PC-9 (cell line): ENCODE measurements at regions not wholly inside any gene's neighbourhood (a gene's known extent, or its start where the extent isn't known, plus 50 kb on each side); places are given as distances from the start of the nearest gene placed in this dataset.

ENCODE experiments used
- BruUV-seq: library from RNA; stranded (reverse); fragments of 400-500 nt; replicated peaks from 2 replicates; lab custom pipeline; 2021; lab: Mats Ljungman, UMichigan
- CTCF ChIA-PET: fragments of 300-600 bp; sonication (Branson Sonifier 250); formaldehyde crosslinking; loops from one replicate; lab custom pipeline; 2022; ENCODE audit warnings: antibody characterized with exemption; lab: Charles Lee
- POLR2A ChIA-PET: fragments of 300-600 bp; sonication (Branson Sonifier 250); formaldehyde crosslinking; loops from one replicate; lab custom pipeline; 2022; ENCODE audit warnings: antibody characterized with exemption; ENCODE audit not compliant: unreplicated experiment; lab: Charles Lee
- DNase-seq, 2 experiments: peaks; one replicate each; pipeline versions ENCODE4 v3.0.0 to v3.0.0-alpha.2; 2015 to 2022; ENCODE audit warnings: mixed read lengths in 1 of 2
- H2AFZ ChIP-seq: fragments of 200-600 bp; sonication (generic); 2 replicates; pipeline ENCODE4 v1.8.1; 2017; ENCODE audit warnings: antibody characterized with exemption
- H3F3A ChIP-seq: fragments of 200-600 bp; sonication (generic); 2 replicates; pipeline ENCODE4 v1.8.1; 2017; ENCODE audit warnings: antibody characterized with exemption, mild to moderate bottlenecking, low read depth; ENCODE audit not compliant: insufficient read depth
- H3K27ac ChIP-seq: fragments of 200-600 bp; sonication (generic); 2 replicates; pipeline ENCODE4 v1.6.1; 2016; ENCODE audit warnings: mixed run types
- H3K27me3 ChIP-seq: fragments of 200-600 bp; sonication (generic); 2 replicates; pipeline ENCODE4 v1.6.1; 2016; ENCODE audit warnings: low read depth, mixed run types; ENCODE audit not compliant: insufficient read depth
- H3K36me3 ChIP-seq: fragments of 200-600 bp; sonication (generic); 2 replicates; pipeline ENCODE4 v1.6.1; 2016; ENCODE audit warnings: low read depth, mixed run types
- H3K4me1 ChIP-seq: fragments of 200-600 bp; sonication (generic); replicated peaks from 2 replicates; pipeline ENCODE4 v1.6.1; 2016; ENCODE audit warnings: mixed run types; ENCODE audit not compliant: insufficient read depth
- H3K4me2 ChIP-seq: fragments of 200-600 bp; sonication (generic); 2 replicates; pipeline ENCODE4 v1.6.1; 2017; ENCODE audit warnings: mixed run types
- H3K4me3 ChIP-seq: fragments of 200-600 bp; sonication (generic); 2 replicates; pipeline ENCODE4 v1.6.1; 2016; ENCODE audit warnings: mixed run types
- H3K79me2 ChIP-seq: fragments of 200-600 bp; sonication (generic); 2 replicates; pipeline ENCODE4 v1.6.1; 2017; ENCODE audit warnings: low read depth, mixed run types
- H3K9me2 ChIP-seq: fragments of 200-600 bp; sonication (generic); 2 replicates; pipeline ENCODE4 v1.8.1; 2017; ENCODE audit warnings: mild to moderate bottlenecking; ENCODE audit not compliant: insufficient read depth
- H3K9me3 ChIP-seq: fragments of 200-600 bp; sonication (generic); 2 replicates; pipeline ENCODE4 v1.8.1; 2016; ENCODE audit warnings: low read depth; ENCODE audit not compliant: insufficient read depth
- H4K20me1 ChIP-seq: fragments of 200-600 bp; sonication (generic); 2 replicates; pipeline ENCODE4 v1.8.1; 2017; ENCODE audit not compliant: insufficient read depth
- EZH2 ChIP-seq: fragments of 200-600 bp; sonication (generic); IDR thresholded peaks from 2 replicates; pipeline ENCODE4 v1.8.0; 2017; ENCODE audit warnings: antibody characterized with exemption, low read depth
- intact Hi-C: fragments of 100-400 bp; cut with micrococcal nuclease; formaldehyde crosslinking; loops from one replicate; pipeline ENCODE4 v1.10.0; 2022; ENCODE audit not compliant: unreplicated experiment
- TF ChIP-seq, protein P1 (sequence below): fragments of 200-600 bp; sonication (generic); conservative IDR thresholded peaks from 2 replicates; pipeline ENCODE4 v1.6.1; 2017; ENCODE audit warnings: mixed run types, antibody characterized with exemption, mild to moderate bottlenecking, moderate library complexity

DNA sequence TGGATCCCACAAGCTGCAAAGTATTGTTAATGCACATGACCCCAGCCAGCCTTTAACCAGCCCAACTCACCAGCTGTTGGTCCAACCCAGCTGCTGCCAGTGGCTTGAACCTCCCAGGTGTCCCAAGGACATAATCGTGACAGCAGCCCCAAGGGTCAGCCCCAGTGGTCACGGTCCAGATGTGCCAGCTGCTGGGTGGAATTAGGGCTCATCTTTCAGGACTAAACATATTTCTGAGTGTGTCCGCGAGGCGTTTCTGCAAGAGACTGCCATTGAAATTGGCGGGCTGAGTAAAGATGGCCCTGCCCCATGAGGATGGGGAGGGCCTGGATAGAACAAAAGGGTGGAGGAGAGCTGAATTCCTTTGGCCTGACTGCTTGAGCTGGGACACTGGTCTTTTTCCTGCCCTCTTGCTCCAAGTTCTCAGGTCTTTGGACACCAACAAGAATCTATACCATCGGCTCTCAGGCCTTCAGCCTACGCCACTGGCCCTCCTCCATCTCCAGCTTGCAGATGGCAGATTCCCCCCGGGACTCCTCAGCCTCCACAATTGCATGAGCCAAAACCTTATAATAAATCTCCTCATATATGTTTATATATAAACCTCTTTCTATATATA is 240.2 kb downstream of the MN1 start:
- no peak for TF ChIP-seq EZH2
- TF ChIP-seq, protein P1, sequence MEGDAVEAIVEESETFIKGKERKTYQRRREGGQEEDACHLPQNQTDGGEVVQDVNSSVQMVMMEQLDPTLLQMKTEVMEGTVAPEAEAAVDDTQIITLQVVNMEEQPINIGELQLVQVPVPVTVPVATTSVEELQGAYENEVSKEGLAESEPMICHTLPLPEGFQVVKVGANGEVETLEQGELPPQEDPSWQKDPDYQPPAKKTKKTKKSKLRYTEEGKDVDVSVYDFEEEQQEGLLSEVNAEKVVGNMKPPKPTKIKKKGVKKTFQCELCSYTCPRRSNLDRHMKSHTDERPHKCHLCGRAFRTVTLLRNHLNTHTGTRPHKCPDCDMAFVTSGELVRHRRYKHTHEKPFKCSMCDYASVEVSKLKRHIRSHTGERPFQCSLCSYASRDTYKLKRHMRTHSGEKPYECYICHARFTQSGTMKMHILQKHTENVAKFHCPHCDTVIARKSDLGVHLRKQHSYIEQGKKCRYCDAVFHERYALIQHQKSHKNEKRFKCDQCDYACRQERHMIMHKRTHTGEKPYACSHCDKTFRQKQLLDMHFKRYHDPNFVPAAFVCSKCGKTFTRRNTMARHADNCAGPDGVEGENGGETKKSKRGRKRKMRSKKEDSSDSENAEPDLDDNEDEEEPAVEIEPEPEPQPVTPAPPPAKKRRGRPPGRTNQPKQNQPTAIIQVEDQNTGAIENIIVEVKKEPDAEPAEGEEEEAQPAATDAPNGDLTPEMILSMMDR = no peak
- peak in 1 of 2 experiments; percentile 23 for DNase-seq
- Histone ChIP-seq H3K9me3 (no peaks in the 10 kb centered on the region), H3K27me3 (no peaks in the 10 kb centered on the region; the same call in 1 of the 2 replicates), H4K20me1 (no peaks in the 10 kb centered on the region), H3K4me2 (no peak overlapping the region), H3F3A (no peaks in the 10 kb centered on the region), H3K4me1 (no peaks in the 10 kb centered on the region), H3K4me3 (no peak overlapping the region), H3K79me2 (no peaks in the 10 kb centered on the region), H3K9me2 (no peaks in the 10 kb centered on the region), H2AFZ (no peak overlapping the region), H3K27ac (no peak overlapping the region), H3K36me3 (no peaks in the 10 kb centered on the region)
- ChIA-PET CTCF (no interaction called here), POLR2A (no interaction called here)
- intact Hi-C loops = no loop called here
- no TSS peak for BruUV-seq

DNA sequence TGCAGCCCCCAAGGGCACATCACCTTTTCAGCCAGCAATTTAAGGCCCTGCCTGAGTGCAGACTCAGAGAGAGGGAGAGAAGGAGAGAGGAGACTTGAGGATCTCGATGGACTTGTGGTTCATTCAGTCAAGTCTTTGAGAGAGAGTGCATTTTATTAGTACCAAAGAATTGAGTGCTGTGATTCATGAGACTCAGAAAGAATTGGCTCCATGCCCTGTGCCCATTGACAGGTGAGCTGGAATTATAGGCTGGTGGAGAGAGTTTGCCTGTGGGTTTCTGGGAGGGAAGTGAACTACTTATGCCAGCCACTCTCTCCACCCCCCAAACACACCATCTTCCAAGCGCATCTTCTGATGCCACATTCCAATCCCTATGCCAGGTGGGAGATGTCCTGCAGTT is 236.8 kb downstream of the MN1 start:
- H3K27ac ChIP-seq = no peak overlapping the region
- no peaks in the 10 kb centered on the region for H3K36me3 ChIP-seq
- H3K27me3 ChIP-seq = peaks cover 1% of the 10 kb centered on the region; the same call in 1 of the 2 replicates
- BruUV-seq = no TSS peak
- no peak for DNase-seq
- H4K20me1 ChIP-seq = no peaks in the 10 kb centered on the region
- H3K79me2 ChIP-seq = no peaks in the 10 kb centered on the region
- no peaks in the 10 kb centered on the region for H3K4me1 ChIP-seq
- intact Hi-C loops = no loop called here
- no peaks in the 10 kb centered on the region for H3K9me3 ChIP-seq
- H3F3A ChIP-seq = no peaks in the 10 kb centered on the region
- no peaks in the 10 kb centered on the region for H3K9me2 ChIP-seq
- ChIA-PET CTCF (no interaction called here), POLR2A (no interaction called here)
- H3K4me3 ChIP-seq = no peak overlapping the region
- TF ChIP-seq EZH2 = no peak
- TF ChIP-seq, protein P1 = no peak
- no peak overlapping the region for H3K4me2 ChIP-seq
- no peak overlapping the region for H2AFZ ChIP-seq

DNA sequence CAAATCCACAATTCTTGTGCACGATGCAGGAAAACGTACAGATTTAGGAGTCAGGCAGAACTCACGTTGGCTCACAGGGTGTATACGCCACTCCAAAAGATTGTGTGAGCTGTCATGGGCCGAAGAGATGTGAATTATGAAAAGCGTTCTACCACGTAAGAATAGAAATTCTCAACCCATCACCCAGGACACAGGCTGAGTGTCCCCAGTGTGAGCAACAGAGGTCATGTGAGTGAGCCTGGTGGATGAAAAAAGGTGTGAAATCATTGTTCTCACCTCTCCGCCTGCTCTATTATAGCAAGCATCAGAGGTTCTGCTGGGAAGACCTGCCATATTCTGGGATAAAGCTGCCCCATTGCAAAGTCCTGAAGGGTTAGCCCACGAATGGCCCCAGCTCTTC is 235.0 kb downstream of the MN1 start:
- no TSS peak for BruUV-seq
- peaks cover 3% of the 10 kb centered on the region; the same call in 1 of the 2 replicates for H3K27me3 ChIP-seq
- H3F3A ChIP-seq = no peaks in the 10 kb centered on the region
- TF ChIP-seq, protein P1 = no peak
- no peak for TF ChIP-seq EZH2
- H3K4me3 ChIP-seq = no peak overlapping the region
- H3K4me1 ChIP-seq = no peaks in the 10 kb centered on the region
- H3K4me2 ChIP-seq = no peak overlapping the region
- ChIA-PET CTCF (no interaction called here), POLR2A (no interaction called here)
- no peak overlapping the region for H2AFZ ChIP-seq
- DNase-seq = no peak
- no peaks in the 10 kb centered on the region for H3K9me3 ChIP-seq
- no peaks in the 10 kb centered on the region for H3K36me3 ChIP-seq
- H4K20me1 ChIP-seq = no peaks in the 10 kb centered on the region
- H3K27ac ChIP-seq = no peak overlapping the region
- intact Hi-C loops = no loop called here
- no peaks in the 10 kb centered on the region for H3K79me2 ChIP-seq
- H3K9me2 ChIP-seq = no peaks in the 10 kb centered on the region
